GM12873 (cell line): ENCODE measurements at regions not wholly inside any gene's neighbourhood (a gene's known extent, or its start where the extent isn't known, plus 50 kb on each side); places are given as distances from the start of the nearest gene placed in this dataset.

ENCODE experiments used
- CTCF ChIP-seq: IDR thresholded peaks from 2 replicates; pipeline ENCODE4 v1.5.1; 2012; ENCODE audit warnings: low read depth, mild to moderate bottlenecking, moderate library complexity, low read length, control low read depth; ENCODE audit not compliant: insufficient read depth; ENCODE audit errors: missing control alignments

GRCh38 chr5:71910741-71911140 lies 191.7 kb downstream of the CARTPT start:
- TF ChIP-seq CTCF, result no peak

- no peak for TF ChIP-seq CTCF
Observed at GRCh38 chr5:71912021-71912420, 192.9 kb downstream of the CARTPT start.

GRCh38 chr5:71914281-71914680 lies 193.0 kb upstream of the MAP1B start:
- no peak for TF ChIP-seq CTCF

- no peak for TF ChIP-seq CTCF
Observed at GRCh38 chr5:71922584-71923106, 184.6 kb upstream of the MAP1B start.

- TF ChIP-seq CTCF, result no peak
Observed at GRCh38 chr5:71923755-71924154, 183.5 kb upstream of the MAP1B start.

- TF ChIP-seq CTCF, result no peak
Observed at GRCh38 chr5:71924325-71924724, 182.9 kb upstream of the MAP1B start.

- TF ChIP-seq CTCF, result no peak
Observed at GRCh38 chr5:71924980-71925379, 182.3 kb upstream of the MAP1B start.
